ENCODE measurements at regions not wholly inside any gene's neighbourhood (a gene's known extent, or its start where the extent isn't known, plus 50 kb on each side); places are given as distances from the start of the nearest gene placed in this dataset.

GRCh38 chr20:60937585-60937984, 314.5 kb upstream of the CDH4 start:
- TF ChIP-seq CTCF (IDR thresholded peaks at IDR 0.05), result no peak
- TF ChIP-seq POLR2A (IDR thresholded peaks at IDR 0.05), result no peak

All from uterus (tissue), 2 donors.